C1 segment of cervical spinal cord (tissue), 14 donors: ENCODE measurements at regions not wholly inside any gene's neighbourhood (a gene's known extent, or its start where the extent isn't known, plus 50 kb on each side); places are given as distances from the start of the nearest gene placed in this dataset.

ENCODE experiments used
- DNase-seq, 14 donors: peaks; one replicate each; lab custom pipeline; 2025; lab: John Stamatoyannopoulos, UW

- no peak for DNase-seq
Measured at GRCh38 chr2:217691516-217691915, 311.3 kb downstream of the TNS1 start.

DNA sequence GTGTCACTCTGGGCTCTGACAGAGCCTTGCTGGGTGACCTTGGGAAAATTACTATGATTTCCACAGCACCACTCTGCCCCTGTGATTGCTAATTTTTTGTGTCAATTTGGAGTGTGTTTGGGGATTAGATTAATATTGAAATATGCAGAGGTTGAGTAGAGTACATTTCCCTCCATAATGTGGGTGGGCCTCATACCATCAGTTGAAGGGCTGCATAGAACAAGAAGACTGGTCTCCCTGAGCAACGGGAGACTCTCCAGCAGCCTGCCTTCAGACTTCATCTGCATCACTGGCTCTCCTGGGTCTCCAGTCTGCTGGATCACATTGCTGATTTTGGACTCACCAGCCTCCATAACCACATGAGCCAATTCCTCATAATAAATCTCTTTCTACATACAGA lies 313.7 kb downstream of the TNS1 start:
- DNase-seq: no peak

GRCh38 chr2:217688494-217688893 lies 314.3 kb downstream of the TNS1 start:
- no peak for DNase-seq

DNA sequence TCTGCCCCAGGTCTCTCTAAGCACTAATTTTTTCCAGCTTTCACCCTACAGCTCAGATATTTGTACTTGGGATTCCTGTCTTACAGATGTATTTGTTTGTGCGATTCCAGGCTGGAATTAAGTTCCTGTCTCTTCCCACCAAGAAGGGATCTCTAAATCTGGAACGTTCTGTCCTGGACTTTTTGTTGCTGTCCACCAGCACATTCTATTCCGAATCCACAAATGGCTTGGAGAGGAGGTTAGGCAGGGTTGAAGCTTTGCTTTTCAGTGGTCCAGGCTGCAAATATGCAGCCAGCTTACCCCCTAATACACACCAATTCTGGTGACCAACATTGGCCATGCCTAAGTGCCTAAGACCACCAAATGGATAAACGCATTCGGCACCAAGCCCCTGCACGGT lies 315.0 kb downstream of the TNS1 start:
- no peak for DNase-seq

GRCh38 chr2:217685255-217685605 lies 317.6 kb downstream of the TNS1 start:
- DNase-seq: no peak

DNA sequence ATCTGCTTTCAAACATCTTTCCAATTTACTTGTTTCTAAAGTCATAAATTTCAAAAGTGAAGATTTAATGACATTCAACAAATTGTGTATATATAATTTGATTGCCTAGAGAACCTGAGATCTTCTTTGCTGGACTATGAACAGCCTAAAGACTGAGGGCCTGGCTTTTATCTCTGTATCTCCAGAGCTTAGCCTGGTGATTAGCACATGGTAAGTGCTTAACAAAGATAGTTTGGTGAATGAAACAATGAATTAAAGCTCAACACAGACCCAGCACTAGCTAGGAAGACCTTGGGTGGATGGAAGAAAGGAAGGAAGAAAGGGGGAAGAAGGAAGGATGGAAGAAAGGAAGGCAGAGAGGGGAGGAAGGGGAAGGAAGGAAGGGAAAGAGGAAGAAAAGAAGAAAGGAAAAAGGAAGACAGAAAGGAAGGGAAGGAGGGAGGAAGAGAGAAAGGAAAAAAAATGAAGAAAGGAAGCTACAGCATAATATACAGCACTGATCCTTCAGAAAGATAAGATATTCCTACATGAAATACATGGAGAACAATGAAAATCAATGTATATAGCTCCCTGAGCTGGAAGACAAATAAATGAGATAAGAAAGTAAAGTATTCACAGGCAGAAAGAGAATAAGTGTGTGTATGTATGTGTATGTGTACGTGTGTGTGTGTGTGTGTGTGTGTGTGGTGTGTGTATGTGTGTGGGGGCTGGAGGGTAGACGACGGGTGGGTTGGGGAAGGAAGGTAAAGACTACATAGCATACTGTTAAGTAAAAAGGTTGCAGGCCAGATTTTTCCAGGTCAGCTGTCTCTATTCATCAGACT lies 318.2 kb downstream of the TNS1 start:
- no peak for DNase-seq

DNA sequence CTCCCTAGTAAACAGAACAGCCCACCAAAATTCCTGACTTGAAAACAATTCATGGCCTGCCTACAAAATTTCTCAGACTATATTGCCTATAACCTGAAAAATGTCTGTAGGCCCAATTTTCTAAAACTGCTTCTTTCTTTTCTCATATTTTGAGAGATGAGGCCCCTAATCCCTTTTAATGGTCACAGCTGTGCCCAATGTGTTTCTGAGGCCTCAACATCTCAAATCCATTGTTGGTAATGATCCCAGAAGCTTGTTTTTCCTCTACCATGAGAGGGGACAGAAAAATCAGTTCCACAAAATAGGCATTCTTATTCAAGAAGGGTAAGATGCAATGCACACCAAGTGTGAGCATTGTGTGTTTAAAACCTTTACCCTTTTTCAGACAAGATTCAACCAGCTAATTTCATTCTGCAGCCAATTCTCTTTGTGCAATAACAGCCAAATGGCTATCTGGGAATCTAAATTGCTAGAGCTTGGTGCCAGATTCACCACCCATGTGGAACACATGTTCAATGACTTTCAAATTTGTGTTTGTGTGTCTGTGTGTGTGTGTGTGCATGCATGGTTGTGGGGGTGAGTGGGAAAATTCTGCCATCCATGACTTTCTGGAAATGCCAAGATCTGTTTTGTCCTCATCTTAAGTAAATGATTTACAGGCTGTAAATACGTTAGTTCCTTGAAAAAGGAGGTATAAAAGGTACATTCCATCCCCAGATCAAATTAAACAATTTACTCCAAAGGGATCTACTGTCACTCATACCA lies 319.5 kb downstream of the TNS1 start:
- DNase-seq: no peak

DNA sequence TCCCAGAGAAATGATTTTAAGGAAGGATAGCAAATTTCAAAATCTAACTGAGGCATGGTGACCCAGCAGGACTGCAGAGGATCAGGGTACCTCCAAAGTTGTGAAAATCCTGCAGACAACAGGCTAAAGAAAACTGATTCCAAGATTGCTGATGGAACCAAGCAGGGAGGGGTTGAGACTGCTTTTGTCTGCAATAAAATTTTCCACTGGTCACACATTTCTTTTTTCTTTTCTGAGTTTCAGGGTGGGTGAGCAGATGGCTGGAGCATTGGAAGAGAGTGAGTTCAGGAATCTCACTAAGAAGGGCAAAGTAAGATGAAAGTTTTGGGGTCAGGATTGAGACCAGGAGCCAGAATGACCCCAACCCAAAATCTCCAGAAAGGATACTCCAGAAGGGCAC lies 321.0 kb downstream of the TNS1 start:
- no peak for DNase-seq

- no peak for DNase-seq
Measured at GRCh38 chr2:217680381-217680780, 322.4 kb downstream of the TNS1 start.

DNA sequence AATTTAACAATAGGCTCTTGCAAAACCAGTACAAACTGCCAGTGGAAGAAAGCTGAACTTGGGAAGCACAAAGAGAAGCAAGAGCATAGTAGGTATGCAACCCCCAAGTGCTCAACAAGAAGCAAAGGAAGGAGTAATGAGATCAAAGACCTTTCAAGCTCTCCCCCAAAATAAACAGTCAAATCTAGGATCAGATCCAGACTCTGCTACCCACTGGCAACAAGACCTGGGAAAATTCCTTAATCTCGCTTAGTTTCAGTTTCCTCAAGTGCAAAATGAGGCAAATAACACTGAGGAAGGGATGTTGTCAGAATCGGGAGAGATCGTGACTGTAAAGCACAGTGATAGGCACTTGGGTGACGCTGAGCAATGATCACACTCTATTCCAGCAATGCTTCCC lies 329.2 kb downstream of the TNS1 start:
- DNase-seq: no peak

DNA sequence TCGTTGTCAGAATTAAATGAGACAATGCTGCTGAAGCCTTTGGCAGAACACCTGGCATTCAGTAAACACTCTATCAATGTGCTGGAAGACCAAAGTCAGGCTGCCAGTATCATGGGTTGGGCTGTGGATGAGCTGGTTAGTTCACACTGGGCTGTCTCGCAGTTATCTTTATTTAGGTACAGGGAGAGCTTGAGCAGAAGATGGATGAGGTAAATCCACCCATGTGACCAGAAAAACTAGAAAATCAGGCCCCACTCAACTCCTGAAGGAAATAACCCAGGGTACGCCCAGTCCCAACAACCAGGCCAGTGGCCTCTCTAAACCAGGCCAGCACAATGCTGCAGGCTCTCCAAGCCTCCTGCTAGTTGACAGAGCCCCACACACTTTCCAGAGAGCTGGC lies 330.3 kb downstream of the TNS1 start:
- no peak for DNase-seq

GRCh38 chr2:217671871-217672270 lies 330.9 kb downstream of the TNS1 start:
- no peak for DNase-seq

DNA sequence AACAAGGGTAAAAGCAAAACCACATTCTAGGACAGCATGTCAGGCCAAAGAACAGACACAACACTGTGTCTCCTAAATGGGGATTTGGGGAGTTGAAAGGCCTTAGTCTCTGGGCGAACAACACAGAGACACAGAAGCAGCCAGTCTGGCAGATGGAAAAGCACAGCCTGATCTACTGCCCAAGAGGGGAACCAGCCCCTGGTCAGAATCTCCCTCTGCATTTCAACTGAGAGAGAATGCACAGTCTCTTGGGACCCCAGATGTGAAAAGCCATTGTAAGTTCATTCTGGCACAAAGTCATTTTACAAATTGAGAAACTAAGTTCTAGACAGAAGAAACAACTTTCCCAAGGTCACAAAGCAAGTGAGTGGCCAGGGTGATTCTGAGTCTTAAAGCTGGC lies 331.7 kb downstream of the TNS1 start:
- no peak for DNase-seq

DNA sequence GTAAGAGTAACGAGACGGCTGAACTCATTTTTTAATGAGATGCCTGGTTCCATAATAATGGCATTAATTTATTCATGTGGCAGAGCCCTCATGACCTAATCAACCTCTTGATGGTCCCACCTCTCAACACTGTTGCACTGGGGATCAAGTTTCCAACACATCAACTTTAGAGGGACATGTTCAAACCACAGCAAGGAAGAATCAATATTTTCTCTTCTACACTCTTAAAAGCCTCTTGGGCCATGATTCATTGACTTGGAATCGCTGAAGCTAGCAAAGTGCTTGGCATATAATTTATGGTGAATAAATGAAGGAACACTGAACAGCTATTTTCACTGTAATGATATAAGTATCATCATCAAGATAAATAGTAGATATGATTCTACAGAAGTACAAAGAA lies 333.0 kb downstream of the TNS1 start:
- no peak for DNase-seq

GRCh38 chr2:217667512-217667911 lies 335.3 kb downstream of the TNS1 start:
- DNase-seq: no peak

- no peak for DNase-seq
Measured at GRCh38 chr2:217667035-217667434, 335.8 kb downstream of the TNS1 start.

GRCh38 chr2:217666338-217666737 lies 336.5 kb downstream of the TNS1 start:
- no peak for DNase-seq

DNA sequence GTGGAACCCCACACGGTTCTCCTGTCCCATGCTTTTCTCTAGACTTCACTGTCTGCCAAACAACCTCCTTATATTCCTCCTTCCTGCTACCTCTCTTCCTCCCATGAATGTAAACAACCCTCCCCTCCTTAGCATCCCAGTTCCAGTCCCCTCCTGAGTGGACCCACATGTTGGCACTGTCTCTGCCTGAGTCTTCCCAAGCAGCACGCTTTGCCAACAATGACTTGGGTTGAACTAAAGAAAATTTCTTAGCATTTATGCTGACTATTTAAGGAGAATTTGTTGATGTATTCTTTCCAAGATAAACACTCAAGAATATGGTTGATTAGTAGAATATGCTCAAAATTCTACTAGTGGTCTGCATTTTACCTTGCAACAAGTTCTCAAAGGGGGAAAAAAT lies 338.0 kb downstream of the TNS1 start:
- DNase-seq: no peak

DNA sequence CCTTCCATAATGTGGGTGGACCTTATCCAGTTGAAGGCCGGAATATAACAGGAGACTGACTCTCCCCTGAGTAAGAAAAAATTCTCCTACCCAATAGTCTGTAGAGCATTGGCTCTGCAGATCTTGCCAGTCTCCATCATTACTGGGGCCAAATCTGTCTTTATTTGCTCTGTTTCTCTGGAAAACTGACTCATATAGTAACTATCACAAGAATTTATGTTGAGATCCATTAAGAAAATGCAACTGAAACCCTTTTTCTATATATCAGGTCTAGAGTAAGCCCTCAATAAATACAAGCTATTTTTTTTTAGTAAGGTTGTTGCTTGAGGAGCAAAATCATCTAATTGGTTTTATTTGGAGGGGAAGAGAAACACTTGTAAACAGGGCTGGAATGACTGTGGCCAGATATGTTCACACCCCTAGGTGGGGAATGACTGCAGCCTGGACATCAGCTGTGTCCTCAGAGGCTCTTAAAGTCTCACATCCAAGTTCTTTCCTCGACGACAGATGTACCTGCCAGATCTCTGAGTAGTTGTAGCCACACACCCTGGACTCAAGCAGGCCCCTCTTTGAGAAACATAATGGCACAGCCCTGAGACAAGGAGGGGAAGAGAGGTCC lies 339.7 kb downstream of the TNS1 start:
- DNase-seq: no peak

GRCh38 chr2:217661378-217661777 lies 341.4 kb downstream of the TNS1 start:
- DNase-seq: no peak

GRCh38 chr2:217660423-217660822 lies 342.4 kb downstream of the TNS1 start:
- no peak for DNase-seq

DNA sequence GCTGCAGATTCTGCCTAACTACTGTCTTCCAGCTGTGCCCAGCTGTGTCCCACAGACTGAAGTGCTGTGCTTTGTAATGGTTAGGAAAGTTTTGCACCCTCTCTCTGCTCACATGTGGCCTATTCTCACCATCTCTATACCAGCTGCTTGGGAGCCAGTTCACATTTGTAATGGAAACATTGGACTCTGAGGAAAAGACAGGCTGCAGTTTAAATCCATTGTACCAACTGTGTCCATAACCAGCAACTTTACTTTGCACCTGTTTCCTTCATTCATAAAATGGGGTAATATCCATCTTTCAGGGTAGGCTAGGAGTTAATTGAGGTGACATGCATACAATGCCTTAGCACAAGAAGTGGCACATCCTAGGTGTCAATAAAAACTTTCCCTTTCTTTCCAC lies 344.0 kb downstream of the TNS1 start:
- no peak for DNase-seq

DNA sequence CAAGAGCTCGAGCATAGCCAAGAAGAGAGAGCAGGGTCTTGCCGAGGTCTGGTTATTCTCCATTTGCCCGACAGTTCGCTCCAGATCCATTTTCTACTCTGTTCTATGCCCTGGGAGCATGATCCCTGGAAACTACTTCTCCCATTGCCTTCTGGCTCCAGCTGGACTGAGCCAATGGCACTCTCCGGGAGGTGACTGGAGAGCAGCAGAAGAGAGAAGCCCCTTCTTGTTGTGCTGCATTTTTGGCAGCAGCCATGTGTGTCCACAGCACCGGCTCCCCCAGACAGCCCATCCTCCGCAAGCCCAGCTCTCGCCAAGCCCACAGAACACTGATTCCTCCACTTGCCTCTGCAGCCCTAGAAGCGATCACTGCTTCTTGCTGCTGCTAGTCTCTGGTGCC lies 345.5 kb downstream of the TNS1 start:
- DNase-seq: peak in 8 of 14 donors; percentile 9 to 64 (median 38)
